ENCODE measurements at regions not wholly inside any gene's neighbourhood (a gene's known extent, or its start where the extent isn't known, plus 50 kb on each side); places are given as distances from the start of the nearest gene placed in this dataset.

- no peak overlapping the region for H3K4me3 ChIP-seq (ENCODE audit: low read depth, low read length)
- in situ Hi-C loops (cut with HindIII; ENCODE audit: low sequenced_read_pairs), result no loop called here
- no peak for TF ChIP-seq CTCF (IDR thresholded peaks at IDR 0.05; ENCODE audit: low read depth, low read length, missing control alignments)
- DNase-seq (ENCODE audit: low read depth), result no peak
Measured at GRCh38 chr1:232409584-232409983, 220.3 kb downstream of the SIPA1L2 start.

- H3K4me3 ChIP-seq (ENCODE audit: low read depth, low read length), result no peak overlapping the region
- in situ Hi-C loops (cut with HindIII; ENCODE audit: low sequenced_read_pairs), result no loop called here
- no peak for DNase-seq (ENCODE audit: low read depth)
- TF ChIP-seq CTCF (IDR thresholded peaks at IDR 0.05; ENCODE audit: low read depth, low read length, missing control alignments), result no peak
Measured at GRCh38 chr1:232407120-232407519, 222.8 kb downstream of the SIPA1L2 start.

GRCh38 chr1:232405781-232406180, 224.2 kb downstream of the SIPA1L2 start:
- no peak overlapping the region for H3K4me3 ChIP-seq (ENCODE audit: low read depth, low read length)
- no peak for DNase-seq (ENCODE audit: low read depth)
- TF ChIP-seq CTCF (IDR thresholded peaks at IDR 0.05; ENCODE audit: low read depth, low read length, missing control alignments), result no peak
- in situ Hi-C loops (cut with HindIII; ENCODE audit: low sequenced_read_pairs), result no loop called here

- H3K4me3 ChIP-seq (ENCODE audit: low read depth, low read length), result no peak overlapping the region
- DNase-seq (ENCODE audit: low read depth), result no peak
- no peak for TF ChIP-seq CTCF (IDR thresholded peaks at IDR 0.05; ENCODE audit: low read depth, low read length, missing control alignments)
- in situ Hi-C loops (cut with HindIII; ENCODE audit: low sequenced_read_pairs), result no loop called here
Measured at GRCh38 chr1:232404981-232405731, 224.8 kb downstream of the SIPA1L2 start.

- in situ Hi-C loops (cut with HindIII; ENCODE audit: low sequenced_read_pairs), result no loop called here
- H3K4me3 ChIP-seq (ENCODE audit: low read depth, low read length), result no peak overlapping the region
- no peak for TF ChIP-seq CTCF (IDR thresholded peaks at IDR 0.05; ENCODE audit: low read depth, low read length, missing control alignments)
- no peak for DNase-seq (ENCODE audit: low read depth)
Measured at GRCh38 chr1:232404227-232404626, 225.7 kb downstream of the SIPA1L2 start.

GRCh38 chr1:232403017-232403714, 226.8 kb downstream of the SIPA1L2 start:
- no peak for TF ChIP-seq CTCF (IDR thresholded peaks at IDR 0.05; ENCODE audit: low read depth, low read length, missing control alignments)
- no peak for DNase-seq (ENCODE audit: low read depth)
- H3K4me3 ChIP-seq (ENCODE audit: low read depth, low read length), result no peak overlapping the region
- in situ Hi-C loops (cut with HindIII; ENCODE audit: low sequenced_read_pairs), result no loop called here
